ENCODE measurements at regions not wholly inside any gene's neighbourhood (a gene's known extent, or its start where the extent isn't known, plus 50 kb on each side); places are given as distances from the start of the nearest gene placed in this dataset.
"Not testable (repeated sequence)": the region's sequence is repeated elsewhere in the genome, so short reads cannot be mapped to it uniquely, and the experiment has no call there.

DNA sequence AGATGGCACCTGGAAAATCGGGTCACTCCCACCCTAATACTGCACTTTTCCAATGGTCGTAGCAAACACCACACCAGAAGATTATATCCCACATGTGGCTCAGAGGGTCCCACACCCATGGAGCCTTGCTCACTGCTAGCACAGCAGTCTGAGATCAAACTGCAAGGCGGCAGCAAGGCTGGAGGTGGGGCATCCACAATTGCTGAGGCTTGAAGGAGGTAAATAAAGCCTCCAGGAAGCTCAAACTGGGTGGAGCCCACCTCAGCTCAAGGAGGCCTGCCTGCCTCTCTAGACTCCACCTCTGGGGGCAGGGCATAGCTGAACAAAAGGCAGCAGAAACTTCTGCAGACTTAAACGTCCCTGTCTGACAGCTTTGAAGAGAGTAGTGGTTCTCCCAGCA is 192.0 kb upstream of the SCN7A start:
- not testable (repeated sequence) for TF ChIP-seq TAF1 (IDR thresholded peaks at IDR 0.05; ENCODE audit: low read depth); EP300 (conservative IDR thresholded peaks at IDR 0.05; ENCODE audit: poor library complexity, severe bottlenecking)
- TF ChIP-seq, protein P1, sequence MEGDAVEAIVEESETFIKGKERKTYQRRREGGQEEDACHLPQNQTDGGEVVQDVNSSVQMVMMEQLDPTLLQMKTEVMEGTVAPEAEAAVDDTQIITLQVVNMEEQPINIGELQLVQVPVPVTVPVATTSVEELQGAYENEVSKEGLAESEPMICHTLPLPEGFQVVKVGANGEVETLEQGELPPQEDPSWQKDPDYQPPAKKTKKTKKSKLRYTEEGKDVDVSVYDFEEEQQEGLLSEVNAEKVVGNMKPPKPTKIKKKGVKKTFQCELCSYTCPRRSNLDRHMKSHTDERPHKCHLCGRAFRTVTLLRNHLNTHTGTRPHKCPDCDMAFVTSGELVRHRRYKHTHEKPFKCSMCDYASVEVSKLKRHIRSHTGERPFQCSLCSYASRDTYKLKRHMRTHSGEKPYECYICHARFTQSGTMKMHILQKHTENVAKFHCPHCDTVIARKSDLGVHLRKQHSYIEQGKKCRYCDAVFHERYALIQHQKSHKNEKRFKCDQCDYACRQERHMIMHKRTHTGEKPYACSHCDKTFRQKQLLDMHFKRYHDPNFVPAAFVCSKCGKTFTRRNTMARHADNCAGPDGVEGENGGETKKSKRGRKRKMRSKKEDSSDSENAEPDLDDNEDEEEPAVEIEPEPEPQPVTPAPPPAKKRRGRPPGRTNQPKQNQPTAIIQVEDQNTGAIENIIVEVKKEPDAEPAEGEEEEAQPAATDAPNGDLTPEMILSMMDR (IDR thresholded peaks at IDR 0.05; ENCODE audit: poor library complexity, severe bottlenecking): not testable (repeated sequence)
